Mucosa of descending colon (tissue), 3 donors: ENCODE measurements at regions not wholly inside any gene's neighbourhood (a gene's known extent, or its start where the extent isn't known, plus 50 kb on each side); places are given as distances from the start of the nearest gene placed in this dataset.

Experiments used
- ATAC-seq: fragments of 200-7000 bp; cut with Tn5 transposase; one replicate; pipeline ENCODE4 v1.9.1; 2020; ENCODE audit warnings: mild to moderate bottlenecking, moderate library complexity
- DNase-seq, 3 donors: peaks; one replicate each; pipeline ENCODE4 v3.0.0-alpha.2; 2020
- H3K36me3 ChIP-seq: fragments of 200-600 bp; one replicate; pipeline ENCODE4 v1.8.0; 2021; ENCODE audit warnings: low read depth, mild to moderate bottlenecking
- H3K4me1 ChIP-seq: fragments of 200-600 bp; one replicate; pipeline ENCODE4 v1.8.0; 2021; ENCODE audit warnings: low read depth, mild to moderate bottlenecking
- H3K4me3 ChIP-seq: fragments of 200-600 bp; one replicate; pipeline ENCODE4 v1.8.0; 2021; ENCODE audit warnings: mild to moderate bottlenecking
- H3K9me3 ChIP-seq: fragments of 200-600 bp; one replicate; pipeline ENCODE4 v1.8.0; 2021; ENCODE audit warnings: mild to moderate bottlenecking
- CTCF ChIP-seq: fragments of 200-600 bp; IDR thresholded peaks from one replicate; pipeline ENCODE4 v1.8.0; 2022; ENCODE audit warnings: antibody characterized with exemption, mild to moderate bottlenecking
- intact Hi-C, 2 donors: fragments of 100-400 bp; cut with DNase I in 1 of 2; cut with micrococcal nuclease in 1 of 2; formaldehyde crosslinking; loops; one replicate each; pipeline versions ENCODE4 v1.11.0 to v1.11.1; 2022; cut with DNase I, micrococcal nuclease
- donor health status: DM: no; HTN: no; CAD: no; lungs with moderate emphysema.
- donor health status: DM: no; HTN: no; CAD: no.
- donor health status: DM: no; HTN: yes; CAD: no.

DNA sequence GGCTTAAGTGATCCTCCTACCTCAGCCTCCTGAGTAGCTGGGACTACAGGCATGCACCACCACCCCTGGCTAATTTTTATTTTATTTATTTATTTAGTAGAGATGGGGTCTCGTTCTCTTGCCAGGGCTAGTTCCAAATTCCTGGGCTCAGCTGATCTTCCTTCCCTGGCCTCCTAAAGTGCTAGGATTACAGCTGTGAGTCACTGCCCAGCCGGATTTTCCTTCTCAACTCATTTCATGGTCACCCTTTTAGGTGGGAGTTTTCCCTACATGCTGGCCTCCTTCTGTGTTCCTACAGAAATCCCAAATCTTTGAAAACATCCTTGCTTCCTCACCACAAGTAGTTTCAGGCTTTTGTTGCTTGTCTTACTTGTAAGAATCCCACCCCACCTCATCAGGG, 102.1 kb upstream of the SIAH1 start:
- no peaks in the 10 kb centered on the region for H3K9me3 ChIP-seq
- no peak for TF ChIP-seq CTCF
- DNase-seq (no peak), ATAC-seq (no peak)
- no peak overlapping the region for H3K4me3 ChIP-seq
- no peaks in the 10 kb centered on the region for H3K36me3 ChIP-seq
- intact Hi-C loops: no loop called here
- no peaks in the 10 kb centered on the region for H3K4me1 ChIP-seq

GRCh38 chr16:48481772-48482171, 96.6 kb upstream of the SIAH1 start:
- Histone ChIP-seq H3K4me1 (no peaks in the 10 kb centered on the region), H3K36me3 (no peaks in the 10 kb centered on the region), H3K4me3 (no peak overlapping the region), H3K9me3 (no peaks in the 10 kb centered on the region)
- TF ChIP-seq CTCF: no peak
- intact Hi-C loops: no loop called here
- no peak for DNase-seq
- ATAC-seq: no peak

DNA sequence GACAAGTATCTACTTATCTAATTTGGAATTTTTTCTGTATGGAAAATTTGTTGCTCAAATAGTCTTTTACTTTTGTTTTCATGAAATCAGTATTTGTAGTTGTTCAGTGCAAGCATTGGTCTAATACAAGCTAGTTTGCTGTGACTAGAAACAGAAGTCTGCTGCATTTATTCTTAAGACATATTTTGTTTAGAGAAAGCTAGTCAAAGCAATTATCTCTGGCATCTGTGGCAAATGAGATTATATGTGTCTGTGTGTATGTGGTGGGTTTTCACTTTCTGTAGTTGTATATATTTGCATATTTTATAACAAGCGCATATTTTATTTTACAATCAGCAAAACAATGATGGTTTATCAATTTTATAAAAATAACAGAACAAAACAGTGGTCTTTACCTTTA, 96.0 kb upstream of the SIAH1 start:
- Histone ChIP-seq H3K36me3 (no peaks in the 10 kb centered on the region), H3K4me3 (no peak overlapping the region), H3K4me1 (no peaks in the 10 kb centered on the region), H3K9me3 (no peaks in the 10 kb centered on the region)
- DNase-seq (no peak), ATAC-seq (no peak)
- TF ChIP-seq CTCF: no peak
- intact Hi-C loops: no loop called here

- Histone ChIP-seq H3K36me3 (no peaks in the 10 kb centered on the region), H3K4me3 (no peak overlapping the region), H3K4me1 (no peaks in the 10 kb centered on the region), H3K9me3 (no peaks in the 10 kb centered on the region)
- no peak for DNase-seq
- intact Hi-C loops: no loop called here
- no peak for TF ChIP-seq CTCF
- ATAC-seq: no peak
These were observed 94.7 kb upstream of the SIAH1 start for GRCh38 chr16:48479955-48480354.

- Histone ChIP-seq H3K4me3 (no peak overlapping the region), H3K36me3 (no peaks in the 10 kb centered on the region), H3K4me1 (no peaks in the 10 kb centered on the region), H3K9me3 (no peaks in the 10 kb centered on the region)
- ATAC-seq: no peak
- intact Hi-C loops: no loop called here
- no peak for DNase-seq
- no peak for TF ChIP-seq CTCF
These were observed 94.1 kb upstream of the SIAH1 start for GRCh38 chr16:48479329-48479728.

DNA sequence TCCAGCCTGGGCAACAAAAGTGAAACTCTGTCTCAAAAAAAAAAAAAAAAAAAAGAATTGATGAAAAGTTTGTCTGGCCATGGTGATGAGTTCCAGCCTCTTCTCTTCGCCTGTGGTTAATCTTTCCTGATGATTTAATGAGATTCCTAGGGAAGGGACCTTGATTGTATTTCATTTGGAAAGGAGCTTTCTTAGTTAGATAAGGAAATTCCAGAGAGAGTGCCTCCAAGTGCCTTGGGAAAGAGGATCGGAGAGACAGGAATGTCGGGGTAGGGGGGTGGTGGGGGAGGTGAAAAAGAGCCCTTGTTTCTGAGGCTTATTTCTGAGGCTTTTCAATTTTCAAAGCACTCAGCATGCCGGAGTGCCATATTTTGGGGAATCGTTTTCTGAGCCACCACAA, 93.2 kb upstream of the SIAH1 start:
- intact Hi-C loops: no loop called here
- ATAC-seq: no peak
- Histone ChIP-seq H3K9me3 (no peaks in the 10 kb centered on the region), H3K36me3 (no peaks in the 10 kb centered on the region), H3K4me3 (no peak overlapping the region), H3K4me1 (no peaks in the 10 kb centered on the region)
- DNase-seq: no peak
- TF ChIP-seq CTCF: no peak
